OCI-LY3 (cell line): ENCODE measurements at regions not wholly inside any gene's neighbourhood (a gene's known extent, or its start where the extent isn't known, plus 50 kb on each side); places are given as distances from the start of the nearest gene placed in this dataset.

Experiments used
- H2AFZ ChIP-seq: fragments of 200-600, 300-600 bp; shearing (Covaris generic); 2 replicates; pipeline ENCODE4 v1.6.0; 2014; ENCODE audit warnings: antibody characterized with exemption, low read depth, low read length
- H3K27ac ChIP-seq: fragments of 200-600, 300-600 bp; sonication (generic); 2 replicates; pipeline ENCODE4 v1.5.1; 2014; ENCODE audit warnings: mild to moderate bottlenecking, low read length, moderate library complexity, mixed read lengths
- H3K27me3 ChIP-seq: fragments of 200-600, 300-600 bp; sonication (generic); 2 replicates; pipeline ENCODE4 v1.6.1; 2014; ENCODE audit warnings: low read depth, low read length, mixed read lengths
- H3K36me3 ChIP-seq: fragments of 200-600, 300-600 bp; sonication (generic); replicated peaks from 2 replicates; pipeline ENCODE3; 2014; ENCODE audit warnings: low read depth, low read length, mixed read lengths
- H3K4me1 ChIP-seq: fragments of 300-600, 200-600 bp; sonication (generic); 2 replicates; pipeline ENCODE4 v1.6.1; 2014; ENCODE audit warnings: low read length, mixed read lengths
- H3K4me2 ChIP-seq: fragments of 200-600, 300-600 bp; sonication (generic); 2 replicates; pipeline ENCODE4 v1.6.1; 2014; ENCODE audit warnings: low read length, mixed read lengths
- H3K4me3 ChIP-seq: fragments of 300-600, 200-600 bp; sonication (generic); 2 replicates; pipeline ENCODE4 v1.5.1; 2014; ENCODE audit warnings: antibody characterized with exemption, mild to moderate bottlenecking, low read length, moderate library complexity
- H3K79me2 ChIP-seq: fragments of 300-600, 200-600 bp; shearing (Covaris generic); 2 replicates; pipeline ENCODE4 v1.6.1; 2014; ENCODE audit warnings: mild to moderate bottlenecking, low read length, mixed read lengths
- H3K9ac ChIP-seq: fragments of 300-600, 200-600 bp; shearing (Covaris generic); 2 replicates; pipeline ENCODE4 v1.6.0; 2014; ENCODE audit warnings: mild to moderate bottlenecking, low read length, moderate library complexity
- H3K9me3 ChIP-seq: fragments of 200-600, 300-600 bp; shearing (Covaris generic); 2 replicates; pipeline ENCODE4 v1.6.1; 2014; ENCODE audit warnings: low read length, mixed read lengths; ENCODE audit not compliant: insufficient read depth
- H4K20me1 ChIP-seq: fragments of 200-600, 300-600 bp; sonication (generic); 2 replicates; pipeline ENCODE4 v1.6.1; 2016; ENCODE audit warnings: low read length, mixed read lengths; ENCODE audit not compliant: insufficient read depth
- EZH2phosphoT487 ChIP-seq: fragments of 200-600 bp; shearing (Covaris generic); IDR thresholded peaks from 2 replicates; pipeline ENCODE4 v1.6.1; 2018; ENCODE audit warnings: antibody characterized with exemption, mixed run types, low read depth
- TF ChIP-seq, protein P1 (sequence below): fragments of 200-600, 300-600 bp; sonication (generic); IDR thresholded peaks from 2 replicates; pipeline ENCODE4 v1.5.1; 2014; ENCODE audit warnings: antibody characterized with exemption, low read length, low read depth

DNA sequence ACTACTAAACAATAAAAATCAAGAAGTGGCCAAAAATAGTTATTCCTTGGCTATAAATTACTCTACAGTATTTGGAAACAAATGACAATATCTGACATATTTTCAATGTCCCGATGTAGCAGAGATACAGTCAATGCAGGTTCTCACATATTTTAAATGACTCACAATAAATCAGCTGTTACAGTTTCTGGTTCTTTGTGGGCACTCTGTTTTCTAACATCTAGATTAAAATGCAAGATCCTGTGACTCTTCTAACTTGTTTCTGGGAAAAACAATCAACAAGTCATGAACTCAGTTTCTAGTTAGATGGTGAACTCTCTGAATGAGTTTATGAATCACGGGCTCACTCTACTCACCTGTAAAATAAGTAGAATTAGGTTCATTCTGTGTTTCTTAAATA, 849.6 kb upstream of the MBL2 start:
- TF ChIP-seq, protein P1, sequence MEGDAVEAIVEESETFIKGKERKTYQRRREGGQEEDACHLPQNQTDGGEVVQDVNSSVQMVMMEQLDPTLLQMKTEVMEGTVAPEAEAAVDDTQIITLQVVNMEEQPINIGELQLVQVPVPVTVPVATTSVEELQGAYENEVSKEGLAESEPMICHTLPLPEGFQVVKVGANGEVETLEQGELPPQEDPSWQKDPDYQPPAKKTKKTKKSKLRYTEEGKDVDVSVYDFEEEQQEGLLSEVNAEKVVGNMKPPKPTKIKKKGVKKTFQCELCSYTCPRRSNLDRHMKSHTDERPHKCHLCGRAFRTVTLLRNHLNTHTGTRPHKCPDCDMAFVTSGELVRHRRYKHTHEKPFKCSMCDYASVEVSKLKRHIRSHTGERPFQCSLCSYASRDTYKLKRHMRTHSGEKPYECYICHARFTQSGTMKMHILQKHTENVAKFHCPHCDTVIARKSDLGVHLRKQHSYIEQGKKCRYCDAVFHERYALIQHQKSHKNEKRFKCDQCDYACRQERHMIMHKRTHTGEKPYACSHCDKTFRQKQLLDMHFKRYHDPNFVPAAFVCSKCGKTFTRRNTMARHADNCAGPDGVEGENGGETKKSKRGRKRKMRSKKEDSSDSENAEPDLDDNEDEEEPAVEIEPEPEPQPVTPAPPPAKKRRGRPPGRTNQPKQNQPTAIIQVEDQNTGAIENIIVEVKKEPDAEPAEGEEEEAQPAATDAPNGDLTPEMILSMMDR = no peak
- TF ChIP-seq EZH2phosphoT487 = no peak
- Histone ChIP-seq H4K20me1 (no peaks in the 10 kb centered on the region), H3K36me3 (no peaks in the 10 kb centered on the region), H3K4me1 (no peaks in the 10 kb centered on the region), H3K4me3 (no peak overlapping the region), H2AFZ (no peak overlapping the region), H3K9me3 (no peaks in the 10 kb centered on the region), H3K4me2 (no peak overlapping the region), H3K27ac (no peak overlapping the region), H3K9ac (no peak overlapping the region), H3K27me3 (no peaks in the 10 kb centered on the region), H3K79me2 (no peaks in the 10 kb centered on the region)

DNA sequence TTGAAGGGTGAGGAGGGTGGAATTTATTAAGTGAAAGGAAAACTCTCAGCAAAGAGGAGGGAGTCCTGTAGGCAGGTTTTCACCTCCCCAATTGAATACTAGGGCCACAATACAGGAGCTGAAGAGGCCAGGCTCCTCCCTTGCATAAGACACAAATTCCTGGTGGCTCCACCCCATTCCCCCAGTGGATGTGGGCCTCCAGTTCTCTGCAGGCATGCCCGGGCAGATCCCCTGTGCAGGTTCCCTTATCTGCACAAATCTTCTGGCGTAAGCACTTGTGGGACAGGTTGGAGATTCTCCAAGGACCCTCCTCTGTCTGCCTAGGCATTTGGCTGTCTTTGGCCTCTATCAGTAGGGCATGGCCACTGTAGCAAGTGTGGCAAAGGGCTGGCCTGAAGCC, 847.1 kb upstream of the MBL2 start:
- no peaks in the 10 kb centered on the region for H3K4me1 ChIP-seq
- no peak overlapping the region for H3K4me2 ChIP-seq
- H4K20me1 ChIP-seq = no peaks in the 10 kb centered on the region
- H3K27ac ChIP-seq = no peak overlapping the region
- TF ChIP-seq, protein P1 = no peak
- TF ChIP-seq EZH2phosphoT487 = no peak
- no peaks in the 10 kb centered on the region for H3K27me3 ChIP-seq
- no peaks in the 10 kb centered on the region for H3K79me2 ChIP-seq
- no peaks in the 10 kb centered on the region for H3K36me3 ChIP-seq
- H3K4me3 ChIP-seq = no peak overlapping the region
- H3K9ac ChIP-seq = no peak overlapping the region
- H3K9me3 ChIP-seq = no peaks in the 10 kb centered on the region
- H2AFZ ChIP-seq = no peak overlapping the region

DNA sequence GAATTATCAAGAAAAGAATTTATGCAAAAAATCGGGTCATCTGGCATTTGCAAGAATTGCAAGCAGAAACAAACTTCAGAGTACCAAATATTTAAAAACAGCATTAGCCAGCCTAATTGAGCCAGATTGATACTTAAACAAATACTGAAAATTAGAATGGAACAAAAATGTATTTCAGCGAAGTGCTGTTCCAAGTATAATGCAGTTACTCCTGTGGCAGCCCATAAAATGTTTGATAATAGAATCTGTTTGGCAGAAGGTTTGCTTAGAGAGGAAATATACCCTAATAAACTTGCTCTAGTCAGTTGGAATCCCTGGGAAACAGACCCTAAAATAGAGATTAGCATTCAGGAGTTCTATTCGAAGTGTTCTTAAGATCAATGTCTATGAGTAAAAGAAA, 835.1 kb upstream of the MBL2 start:
- Histone ChIP-seq H3K27ac (no peak overlapping the region), H2AFZ (no peak overlapping the region), H3K4me3 (no peak overlapping the region), H3K27me3 (no peaks in the 10 kb centered on the region), H3K79me2 (no peaks in the 10 kb centered on the region), H3K4me2 (no peak overlapping the region), H3K36me3 (no peaks in the 10 kb centered on the region), H3K9me3 (no peaks in the 10 kb centered on the region), H3K9ac (no peak overlapping the region), H3K4me1 (no peaks in the 10 kb centered on the region), H4K20me1 (no peaks in the 10 kb centered on the region)
- TF ChIP-seq EZH2phosphoT487 = no peak
- TF ChIP-seq, protein P1 = no peak

DNA sequence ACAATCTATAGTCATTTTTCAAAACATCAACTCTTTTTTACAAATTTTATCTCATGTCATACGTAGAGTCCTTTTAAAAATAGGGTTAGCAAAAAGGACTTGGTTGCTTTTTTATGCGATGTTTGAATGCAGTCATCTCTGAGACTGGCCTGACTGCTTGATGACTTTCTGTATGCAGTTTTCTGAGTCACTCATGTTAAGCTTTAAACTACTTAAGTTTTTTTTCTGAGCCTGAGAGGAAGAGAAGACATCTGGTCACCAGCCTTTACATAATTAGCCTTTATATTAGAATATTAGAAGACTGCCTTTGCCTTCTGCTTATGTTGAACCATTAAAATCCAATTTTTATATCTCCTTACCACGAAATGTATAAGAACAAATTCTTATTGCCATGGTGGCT, 834.4 kb upstream of the MBL2 start:
- H3K9ac ChIP-seq = no peak overlapping the region
- no peaks in the 10 kb centered on the region for H3K9me3 ChIP-seq
- no peaks in the 10 kb centered on the region for H4K20me1 ChIP-seq
- no peak overlapping the region for H2AFZ ChIP-seq
- no peaks in the 10 kb centered on the region for H3K36me3 ChIP-seq
- H3K4me2 ChIP-seq = no peak overlapping the region
- H3K4me3 ChIP-seq = no peak overlapping the region
- H3K79me2 ChIP-seq = no peaks in the 10 kb centered on the region
- TF ChIP-seq EZH2phosphoT487 = no peak
- TF ChIP-seq, protein P1 = no peak
- H3K4me1 ChIP-seq = no peaks in the 10 kb centered on the region
- H3K27me3 ChIP-seq = no peaks in the 10 kb centered on the region
- H3K27ac ChIP-seq = no peak overlapping the region
